Astrocyte of the cerebellum (primary cell): ENCODE measurements at regions not wholly inside any gene's neighbourhood (a gene's known extent, or its start where the extent isn't known, plus 50 kb on each side); places are given as distances from the start of the nearest gene placed in this dataset.

ENCODE experiments used
- DNase-seq: peaks from one replicate; pipeline ENCODE4 v3.0.0-alpha.2; 2011; ENCODE audit warnings: low read depth
- H3K4me3 ChIP-seq: 2 replicates; pipeline ENCODE4 v1.5.1; 2011; ENCODE audit warnings: mild to moderate bottlenecking, low read depth, low read length, moderate library complexity
- CTCF ChIP-seq: IDR thresholded peaks from 2 replicates; pipeline ENCODE4 v1.5.1; 2012; ENCODE audit warnings: low read length, low read depth, moderate library complexity, mild to moderate bottlenecking; ENCODE audit errors: missing control alignments
- in situ Hi-C: cut with HindIII; loops from 2 replicates; pipeline ENCODE4 v1.10.0; 2017; ENCODE audit warnings: low sequenced_read_pairs

- no peak for TF ChIP-seq CTCF
- in situ Hi-C loops = no loop called here
- H3K4me3 ChIP-seq = no peak overlapping the region
- DNase-seq = no peak
Measured at GRCh38 chr18:57202881-57203280, 56.0 kb downstream of the BOD1L2 start.

GRCh38 chr18:57205641-57206040 is 58.8 kb downstream of the BOD1L2 start:
- TF ChIP-seq CTCF = no peak
- no peak for DNase-seq
- H3K4me3 ChIP-seq = no peak overlapping the region
- in situ Hi-C loops = no loop called here

- H3K4me3 ChIP-seq = no peak overlapping the region
- in situ Hi-C loops = no loop called here
- no peak for DNase-seq
- no peak for TF ChIP-seq CTCF
Measured at GRCh38 chr18:57207124-57207916, 60.4 kb downstream of the BOD1L2 start.

GRCh38 chr18:57208047-57208446 is 61.2 kb downstream of the BOD1L2 start:
- DNase-seq = no peak
- no peak for TF ChIP-seq CTCF
- H3K4me3 ChIP-seq = no peak overlapping the region
- in situ Hi-C loops = no loop called here

GRCh38 chr18:57209713-57210106 is 62.8 kb downstream of the BOD1L2 start:
- no peak overlapping the region for H3K4me3 ChIP-seq
- in situ Hi-C loops = no loop called here
- TF ChIP-seq CTCF = no peak
- no peak for DNase-seq

- peak; percentile 49 for DNase-seq
- no peak for TF ChIP-seq CTCF
- in situ Hi-C loops = no loop called here
- no peak overlapping the region for H3K4me3 ChIP-seq
Measured at GRCh38 chr18:57210107-57210715, 63.3 kb downstream of the BOD1L2 start.
